D721Med (cell line): ENCODE measurements at regions not wholly inside any gene's neighbourhood (a gene's known extent, or its start where the extent isn't known, plus 50 kb on each side); places are given as distances from the start of the nearest gene placed in this dataset.

ENCODE experiments used
- DNase-seq: peaks from one replicate; pipeline ENCODE4 v3.0.0; 2011; ENCODE audit warnings: low spot score; ENCODE audit not compliant: insufficient read length
- FAIRE-seq: peaks from 2 replicates; lab custom pipeline; 2011; peaks lifted over from hg19 to GRCh38; lab: Jason Lieb, UNC
- CTCF ChIP-seq: IDR thresholded peaks from 2 replicates; pipeline ENCODE4 v1.5.1; 2012; ENCODE audit warnings: mild to moderate bottlenecking, control low read depth; ENCODE audit not compliant: insufficient read depth; ENCODE audit errors: missing control alignments

DNA sequence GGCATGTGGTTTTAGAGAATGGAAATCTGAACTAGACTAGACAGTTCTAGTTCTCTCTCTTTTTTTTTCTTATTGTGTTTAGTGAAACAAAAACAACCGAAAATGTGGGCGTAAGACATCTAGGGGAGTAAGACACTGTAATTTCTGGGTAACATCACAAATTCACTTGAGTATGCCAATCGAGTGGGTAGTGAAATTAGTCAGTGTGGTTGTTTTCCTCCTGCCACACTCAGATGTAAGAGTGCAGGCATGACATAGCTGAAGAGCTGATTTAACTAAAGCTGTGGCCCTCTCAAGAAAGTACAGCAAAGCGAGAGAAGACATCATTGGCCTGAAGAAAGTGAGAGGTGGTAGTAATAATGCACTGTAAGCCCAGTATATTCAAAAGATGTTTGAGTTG is 1585.3 kb upstream of the AGA start:
- no peak for DNase-seq
- no peak for TF ChIP-seq CTCF
- FAIRE-seq = no peak

GRCh38 chr4:179028321-179028720 is 1586.1 kb upstream of the AGA start:
- TF ChIP-seq CTCF = no peak

DNA sequence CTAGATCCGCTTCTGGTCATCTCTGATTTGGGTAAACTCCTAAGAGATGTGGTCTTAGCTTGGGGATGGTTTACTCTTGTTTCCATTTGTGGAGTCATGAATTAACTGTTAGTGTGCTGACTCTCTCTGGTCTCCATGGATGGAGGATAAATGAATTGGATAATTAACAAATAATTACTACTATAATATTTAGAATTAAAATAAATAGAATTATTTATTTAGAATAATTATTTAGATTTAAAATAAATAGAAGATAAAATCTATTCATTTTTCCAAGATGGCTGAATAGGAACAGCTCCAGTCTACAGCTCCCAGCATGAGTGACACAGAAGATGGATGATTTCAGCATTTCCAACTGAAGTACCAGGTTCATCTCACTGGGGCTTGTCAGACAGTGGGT is 1587.4 kb upstream of the AGA start:
- no peak for FAIRE-seq
- TF ChIP-seq CTCF = no peak

More at GRCh38 chr4:179028321-179028720, 1586.1 kb upstream of the AGA start:
- DNase-seq (no peak), FAIRE-seq (no peak)

DNA sequence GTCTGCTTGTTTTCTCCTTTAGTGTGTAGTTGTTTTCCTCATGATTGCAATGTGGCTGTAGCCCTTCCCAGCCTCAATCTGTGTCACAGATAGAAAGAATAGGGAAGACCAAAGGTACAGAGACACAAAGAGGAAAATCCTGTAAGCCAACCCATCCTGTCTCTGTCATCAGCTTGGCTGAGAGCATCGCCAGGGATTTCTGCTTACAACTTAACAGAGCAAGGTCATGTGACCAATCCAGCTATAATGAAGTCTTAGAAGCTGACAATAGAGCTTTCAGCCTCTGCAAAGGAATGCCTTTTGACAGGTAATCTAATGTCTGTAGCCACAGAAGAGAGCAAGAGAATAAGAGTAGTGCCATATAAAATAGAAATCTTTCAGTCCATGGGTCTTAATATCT is 1598.0 kb upstream of the AGA start:
- DNase-seq (no peak), FAIRE-seq (no peak)
- no peak for TF ChIP-seq CTCF

More for the DNA sequence above, 1587.4 kb upstream of the AGA start:
- no peak for DNase-seq

DNA sequence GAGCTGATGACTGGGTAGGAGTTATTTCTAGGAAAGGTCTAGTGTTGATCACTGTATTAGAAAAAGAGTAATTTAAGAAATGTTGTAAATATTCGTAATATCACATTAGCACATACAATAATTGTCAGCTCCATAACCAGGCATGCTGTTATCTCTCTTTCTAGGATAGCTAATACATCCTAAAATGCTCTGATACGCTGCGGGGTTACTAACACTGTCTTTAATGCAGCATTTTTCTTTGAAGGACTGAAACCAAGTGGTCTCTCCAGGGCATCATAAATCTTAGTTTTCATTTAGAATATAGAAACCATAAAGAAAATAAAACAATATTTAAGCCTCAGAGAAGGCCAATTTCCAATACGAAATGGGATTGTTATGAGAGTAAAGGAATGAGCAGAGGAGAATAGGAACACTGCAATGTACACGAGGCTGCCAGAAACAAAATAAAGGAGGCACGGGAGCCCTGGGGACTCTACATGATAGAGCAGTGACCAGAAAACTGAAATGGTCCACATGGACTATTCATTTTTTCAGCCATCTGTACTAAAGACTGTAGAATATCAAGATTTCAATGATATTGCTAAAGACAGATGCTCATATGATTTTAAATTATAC is 1606.7 kb upstream of the AGA start:
- no peak for TF ChIP-seq CTCF
- DNase-seq = no peak
- no peak for FAIRE-seq

DNA sequence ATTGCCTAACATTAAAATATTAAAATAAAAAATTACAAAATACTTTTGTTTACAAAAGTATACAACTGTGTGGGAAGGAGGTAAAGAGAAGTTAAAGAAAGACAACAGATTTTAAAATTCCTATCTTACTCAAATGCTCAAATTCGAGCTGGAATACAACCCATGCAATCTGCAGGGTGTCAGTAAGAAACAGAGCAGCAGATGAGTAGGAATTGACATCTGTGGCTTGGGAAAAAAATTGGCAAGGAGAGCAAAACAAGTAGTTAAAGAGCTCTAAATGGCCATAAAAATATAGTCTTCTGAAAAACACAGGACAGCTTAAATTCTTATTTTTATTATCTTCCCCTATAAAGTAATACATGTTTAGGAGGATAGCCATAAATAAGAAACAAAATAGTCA is 1609.0 kb upstream of the AGA start:
- FAIRE-seq = no peak
- no peak for DNase-seq

More for the DNA sequence above, 1609.0 kb upstream of the AGA start:
- no peak for TF ChIP-seq CTCF
